HG02759 (cell line): ENCODE measurements at regions not wholly inside any gene's neighbourhood (a gene's known extent, or its start where the extent isn't known, plus 50 kb on each side); places are given as distances from the start of the nearest gene placed in this dataset.
"Not testable (repeated sequence)": the region's sequence is repeated elsewhere in the genome, so short reads cannot be mapped to it uniquely, and the experiment has no call there.

Source experiments
- ATAC-seq: cut with Tn5 transposase; IDR thresholded peaks from one replicate; pipeline ENCODE4 v1.9.1; 2021; ENCODE audit warnings: mild to moderate bottlenecking, moderate library complexity; ENCODE audit not compliant: unreplicated experiment

- ATAC-seq: no peak
Observed at GRCh38 chr10:34016576-34016975, 682.1 kb upstream of the NRP1 start.

GRCh38 chr10:34015700-34016099 lies 681.2 kb upstream of the NRP1 start:
- no peak for ATAC-seq

- ATAC-seq: no peak
Observed at GRCh38 chr10:34013235-34013634, 678.8 kb upstream of the NRP1 start.

GRCh38 chr10:34010891-34011290 lies 676.4 kb upstream of the NRP1 start:
- ATAC-seq: no peak

- not testable (repeated sequence) for ATAC-seq
Observed at GRCh38 chr10:34010228-34010627, 675.8 kb upstream of the NRP1 start.

GRCh38 chr10:34008656-34009055 lies 674.2 kb upstream of the NRP1 start:
- ATAC-seq: no peak

GRCh38 chr10:34006471-34006870 lies 672.0 kb upstream of the NRP1 start:
- ATAC-seq: no peak

- ATAC-seq: no peak
Observed at GRCh38 chr10:34003561-34003960, 669.1 kb upstream of the NRP1 start.

- no peak for ATAC-seq
Observed at GRCh38 chr10:34002896-34003295, 668.4 kb upstream of the NRP1 start.

- ATAC-seq: no peak
Observed at GRCh38 chr10:34001831-34002230, 667.4 kb upstream of the NRP1 start.

- no peak for ATAC-seq
Observed at GRCh38 chr10:34001087-34001580, 666.7 kb upstream of the NRP1 start.

- ATAC-seq: no peak
Observed at GRCh38 chr10:33993917-33994316, 659.5 kb upstream of the NRP1 start.

- no peak for ATAC-seq
Observed at GRCh38 chr10:33991924-33992323, 657.5 kb upstream of the NRP1 start.

GRCh38 chr10:33986515-33986914 lies 652.0 kb upstream of the NRP1 start:
- no peak for ATAC-seq

- ATAC-seq: no peak
Observed at GRCh38 chr10:33986016-33986415, 651.5 kb upstream of the NRP1 start.

- ATAC-seq: no peak
Observed at GRCh38 chr10:33982995-33983394, 648.5 kb upstream of the NRP1 start.

GRCh38 chr10:33981301-33981700 lies 646.8 kb upstream of the NRP1 start:
- ATAC-seq: no peak

GRCh38 chr10:33979195-33979594 lies 644.7 kb upstream of the NRP1 start:
- ATAC-seq: no peak

GRCh38 chr10:33975481-33975880 lies 641.0 kb upstream of the NRP1 start:
- ATAC-seq: no peak

- no peak for ATAC-seq
Observed at GRCh38 chr10:33974976-33975478, 640.6 kb upstream of the NRP1 start.

GRCh38 chr10:33968983-33969382 lies 634.5 kb upstream of the NRP1 start:
- ATAC-seq: no peak

GRCh38 chr10:33967606-33968120 lies 633.2 kb upstream of the NRP1 start:
- no peak for ATAC-seq

- ATAC-seq: no peak
Observed at GRCh38 chr10:33966946-33967345, 632.5 kb upstream of the NRP1 start.
